K562 (cell line): ENCODE measurements at regions not wholly inside any gene's neighbourhood (a gene's known extent, or its start where the extent isn't known, plus 50 kb on each side); places are given as distances from the start of the nearest gene placed in this dataset.

Experiments used
- ZBTB34 ChIP-seq: fragments of 250-450 bp; sonication (Bioruptor Pico); IDR thresholded peaks from 2 replicates; pipeline ENCODE4 v1.8.0; 2021; ENCODE audit warnings: mild to moderate bottlenecking, moderate library complexity
- ZBTB40 ChIP-seq, 2 experiments: fragments of 450-650 bp in 1 of 2; sonication (generic) in 1 of 2; formaldehyde crosslinking in 1 of 2; IDR thresholded peaks; 2 replicates each; pipeline versions ENCODE4 v1.7.1 to v1.9.0; 2016 to 2022; ENCODE audit warnings: inconsistent platforms in 1 of 2, mild to moderate bottlenecking in 1 of 2, missing genetic modification reagents in 1 of 2
- ZNF212 ChIP-seq: fragments of 450-650 bp; formaldehyde crosslinking; IDR thresholded peaks from 2 replicates; pipeline ENCODE4 v1.4.0; 2020; ENCODE audit warnings: mild to moderate bottlenecking

- TF ChIP-seq ZBTB40 (IDR thresholded peaks at IDR 0.05) (no peak), ZBTB40 (CRISPR knock-in tag; IDR thresholded peaks at IDR 0.05) (no peak), ZNF212 (CRISPR knock-in tag) (no peak), ZBTB34 (no peak)
Measured at GRCh38 chr4:102174719-102175189, 170.5 kb downstream of the SLC39A8 start (continued).
